ENCODE measurements at regions not wholly inside any gene's neighbourhood (a gene's known extent, or its start where the extent isn't known, plus 50 kb on each side); places are given as distances from the start of the nearest gene placed in this dataset.

DNA sequence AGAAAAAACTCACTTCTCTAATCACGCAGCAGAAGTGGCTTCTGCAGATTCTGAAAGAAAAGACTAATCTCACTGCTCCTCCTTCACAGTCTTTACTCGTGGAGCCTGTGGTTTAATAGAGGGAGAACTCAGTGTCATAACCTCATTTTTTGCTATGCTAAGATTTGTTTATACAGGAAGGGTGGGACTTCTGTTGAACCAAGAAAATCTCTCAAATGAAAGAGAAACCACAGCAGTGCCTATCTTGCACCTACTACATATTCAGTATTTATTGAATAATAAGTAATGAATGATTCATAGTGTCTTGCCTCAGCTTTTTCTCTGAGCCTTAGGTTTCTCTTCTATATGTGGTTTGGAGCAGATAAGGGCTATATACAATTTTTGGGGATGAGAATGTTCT is 136.1 kb upstream of the DMAC1 start:
- Histone ChIP-seq H3K79me2 (ENCODE audit: control insufficient read depth, insufficient read depth, low read length) (no peaks in the 10 kb centered on the region), H3K27ac (ENCODE audit: insufficient read depth, low read length) (no peak overlapping the region), H3K9ac (ENCODE audit: insufficient read depth, low read length) (no peak overlapping the region), H3K27me3 (ENCODE audit: control insufficient read depth, insufficient read depth, low read length) (no peaks in the 10 kb centered on the region), H2AFZ (ENCODE audit: low read length) (no peak overlapping the region), H3K4me2 (ENCODE audit: extremely low read depth, insufficient read depth, low read length) (no peak overlapping the region), H3K9me3 (ENCODE audit: control insufficient read depth, insufficient read depth, low read depth, low read length) (no peaks in the 10 kb centered on the region), H3K4me1 (ENCODE audit: control insufficient read depth, extremely low read depth, insufficient read depth, low read length) (no peaks in the 10 kb centered on the region), H4K20me1 (ENCODE audit: control insufficient read depth, extremely low read depth, insufficient read depth, low read length) (no peaks in the 10 kb centered on the region), H3K36me3 (ENCODE audit: control insufficient read depth, insufficient read depth, low read length) (no peaks in the 10 kb centered on the region), H3K4me3 (replicated peaks in 1 of 4; ENCODE audit: control extremely low read depth in 1 of 4, insufficient read depth in 1 of 4, low read depth in 3 of 4, low read length in 4 of 4) (no peak overlapping the region)
- DNase-seq (ENCODE audit: low read depth in 2 of 2): peak; percentile 41 to 66
- TF ChIP-seq, protein P1, sequence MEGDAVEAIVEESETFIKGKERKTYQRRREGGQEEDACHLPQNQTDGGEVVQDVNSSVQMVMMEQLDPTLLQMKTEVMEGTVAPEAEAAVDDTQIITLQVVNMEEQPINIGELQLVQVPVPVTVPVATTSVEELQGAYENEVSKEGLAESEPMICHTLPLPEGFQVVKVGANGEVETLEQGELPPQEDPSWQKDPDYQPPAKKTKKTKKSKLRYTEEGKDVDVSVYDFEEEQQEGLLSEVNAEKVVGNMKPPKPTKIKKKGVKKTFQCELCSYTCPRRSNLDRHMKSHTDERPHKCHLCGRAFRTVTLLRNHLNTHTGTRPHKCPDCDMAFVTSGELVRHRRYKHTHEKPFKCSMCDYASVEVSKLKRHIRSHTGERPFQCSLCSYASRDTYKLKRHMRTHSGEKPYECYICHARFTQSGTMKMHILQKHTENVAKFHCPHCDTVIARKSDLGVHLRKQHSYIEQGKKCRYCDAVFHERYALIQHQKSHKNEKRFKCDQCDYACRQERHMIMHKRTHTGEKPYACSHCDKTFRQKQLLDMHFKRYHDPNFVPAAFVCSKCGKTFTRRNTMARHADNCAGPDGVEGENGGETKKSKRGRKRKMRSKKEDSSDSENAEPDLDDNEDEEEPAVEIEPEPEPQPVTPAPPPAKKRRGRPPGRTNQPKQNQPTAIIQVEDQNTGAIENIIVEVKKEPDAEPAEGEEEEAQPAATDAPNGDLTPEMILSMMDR (conservative IDR thresholded peaks at IDR 0.05 in 1 of 2, IDR thresholded peaks at IDR 0.05 in 1 of 2; ENCODE audit: low read depth in 1 of 2, low read length in 2 of 2): no peak
- no peak for TF ChIP-seq EZH2 (IDR thresholded peaks at IDR 0.05; ENCODE audit: low read length, missing control alignments)

DNA sequence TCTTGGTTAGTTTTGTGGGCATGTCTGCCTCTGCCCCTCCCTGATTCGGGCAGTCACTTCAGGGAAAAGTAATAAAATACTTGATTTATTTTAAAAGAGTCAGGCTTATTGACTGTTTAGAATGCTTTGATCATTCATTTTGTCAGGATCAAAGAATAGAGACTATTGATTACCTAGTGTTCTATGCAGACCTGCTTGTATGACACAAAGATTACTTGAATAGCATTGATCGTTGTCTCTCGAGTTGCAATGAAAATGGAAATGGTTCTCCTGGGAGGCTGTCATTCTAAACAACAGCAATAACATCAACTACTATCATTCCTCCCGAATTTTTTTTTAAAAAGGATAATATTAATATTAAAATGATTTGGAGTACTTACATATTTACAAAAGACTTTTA is 133.2 kb upstream of the DMAC1 start:
- no peak for DNase-seq (ENCODE audit: low read depth in 2 of 2)
- no peak for TF ChIP-seq EZH2 (IDR thresholded peaks at IDR 0.05; ENCODE audit: low read length, missing control alignments)
- TF ChIP-seq, protein P1 (conservative IDR thresholded peaks at IDR 0.05 in 1 of 2, IDR thresholded peaks at IDR 0.05 in 1 of 2; ENCODE audit: low read depth in 1 of 2, low read length in 2 of 2): no peak
- no peaks in the 10 kb centered on the region for H3K79me2 ChIP-seq (ENCODE audit: control insufficient read depth, insufficient read depth, low read length)
- no peak overlapping the region for H3K4me2 ChIP-seq (ENCODE audit: extremely low read depth, insufficient read depth, low read length)
- no peaks in the 10 kb centered on the region for H3K27me3 ChIP-seq (ENCODE audit: control insufficient read depth, insufficient read depth, low read length)
- no peaks in the 10 kb centered on the region for H4K20me1 ChIP-seq (ENCODE audit: control insufficient read depth, extremely low read depth, insufficient read depth, low read length)
- H3K9ac ChIP-seq (ENCODE audit: insufficient read depth, low read length): no peak overlapping the region
- H2AFZ ChIP-seq (ENCODE audit: low read length): no peak overlapping the region
- H3K36me3 ChIP-seq (ENCODE audit: control insufficient read depth, insufficient read depth, low read length): no peaks in the 10 kb centered on the region
- H3K4me1 ChIP-seq (ENCODE audit: control insufficient read depth, extremely low read depth, insufficient read depth, low read length): no peaks in the 10 kb centered on the region
- no peak overlapping the region for H3K27ac ChIP-seq (ENCODE audit: insufficient read depth, low read length)
- no peaks in the 10 kb centered on the region for H3K9me3 ChIP-seq (ENCODE audit: control insufficient read depth, insufficient read depth, low read depth, low read length)
- H3K4me3 ChIP-seq (replicated peaks in 1 of 4; ENCODE audit: control extremely low read depth in 1 of 4, insufficient read depth in 1 of 4, low read depth in 3 of 4, low read length in 4 of 4): no peak overlapping the region

GRCh38 chr9:7930613-7931012 is 131.0 kb upstream of the DMAC1 start:
- Histone ChIP-seq H3K27me3 (ENCODE audit: control insufficient read depth, insufficient read depth, low read length) (no peaks in the 10 kb centered on the region), H3K4me2 (ENCODE audit: extremely low read depth, insufficient read depth, low read length) (no peak overlapping the region), H3K4me1 (ENCODE audit: control insufficient read depth, extremely low read depth, insufficient read depth, low read length) (no peaks in the 10 kb centered on the region), H4K20me1 (ENCODE audit: control insufficient read depth, extremely low read depth, insufficient read depth, low read length) (no peaks in the 10 kb centered on the region), H3K4me3 (replicated peaks in 1 of 4; ENCODE audit: control extremely low read depth in 1 of 4, insufficient read depth in 1 of 4, low read depth in 3 of 4, low read length in 4 of 4) (no peak overlapping the region), H2AFZ (ENCODE audit: low read length) (no peak overlapping the region), H3K79me2 (ENCODE audit: control insufficient read depth, insufficient read depth, low read length) (no peaks in the 10 kb centered on the region), H3K9ac (ENCODE audit: insufficient read depth, low read length) (no peak overlapping the region), H3K27ac (ENCODE audit: insufficient read depth, low read length) (no peak overlapping the region), H3K9me3 (ENCODE audit: control insufficient read depth, insufficient read depth, low read depth, low read length) (no peaks in the 10 kb centered on the region), H3K36me3 (ENCODE audit: control insufficient read depth, insufficient read depth, low read length) (no peaks in the 10 kb centered on the region)
- no peak for TF ChIP-seq EZH2 (IDR thresholded peaks at IDR 0.05; ENCODE audit: low read length, missing control alignments)
- TF ChIP-seq, protein P1 (conservative IDR thresholded peaks at IDR 0.05 in 1 of 2, IDR thresholded peaks at IDR 0.05 in 1 of 2; ENCODE audit: low read depth in 1 of 2, low read length in 2 of 2): no peak
- DNase-seq (ENCODE audit: low read depth in 2 of 2): no peak
